ENCODE measurements at regions not wholly inside any gene's neighbourhood (a gene's known extent, or its start where the extent isn't known, plus 50 kb on each side); places are given as distances from the start of the nearest gene placed in this dataset.

GRCh38 chr18:77940566-77940965 lies 690.9 kb downstream of the GALR1 start:
- DNase-seq = no peak

GRCh38 chr18:77944533-77944932 lies 694.9 kb downstream of the GALR1 start:
- DNase-seq = no peak

GRCh38 chr18:77948567-77948966 lies 698.9 kb downstream of the GALR1 start:
- no peak for DNase-seq

GRCh38 chr18:77949355-77949973 lies 699.8 kb downstream of the GALR1 start:
- DNase-seq = no peak

- no peak for DNase-seq
These were observed 709.6 kb downstream of the GALR1 start for GRCh38 chr18:77959248-77959647.

GRCh38 chr18:77960791-77961410 lies 711.3 kb downstream of the GALR1 start:
- no peak for DNase-seq

GRCh38 chr18:77967071-77967470 lies 717.4 kb downstream of the GALR1 start:
- no peak for DNase-seq

GRCh38 chr18:77967791-77968190 lies 718.1 kb downstream of the GALR1 start:
- no peak for DNase-seq

- DNase-seq = no peak
These were observed 720.3 kb downstream of the GALR1 start for GRCh38 chr18:77969972-77970371.

- DNase-seq = no peak
These were observed 721.2 kb downstream of the GALR1 start for GRCh38 chr18:77970814-77971213.

- no peak for DNase-seq
These were observed 724.1 kb downstream of the GALR1 start for GRCh38 chr18:77973745-77974144.

GRCh38 chr18:77974329-77974728 lies 724.7 kb downstream of the GALR1 start:
- DNase-seq = no peak

- DNase-seq = no peak
These were observed 727.7 kb downstream of the GALR1 start for GRCh38 chr18:77977331-77977730.

GRCh38 chr18:77980275-77980674 lies 730.6 kb downstream of the GALR1 start:
- DNase-seq = no peak

- no peak for DNase-seq
These were observed 732.2 kb downstream of the GALR1 start for GRCh38 chr18:77981874-77982273.

GRCh38 chr18:77983270-77983669 lies 733.6 kb downstream of the GALR1 start:
- no peak for DNase-seq

GRCh38 chr18:77984178-77984577 lies 734.5 kb downstream of the GALR1 start:
- no peak for DNase-seq

GRCh38 chr18:77984833-77985232 lies 735.2 kb downstream of the GALR1 start:
- DNase-seq = no peak

GRCh38 chr18:77985526-77986281 lies 736.1 kb downstream of the GALR1 start:
- no peak for DNase-seq

- no peak for DNase-seq
These were observed 740.5 kb downstream of the GALR1 start for GRCh38 chr18:77990131-77990530.

GRCh38 chr18:77990901-77991300 lies 741.3 kb downstream of the GALR1 start:
- no peak for DNase-seq

GRCh38 chr18:77992057-77992456 lies 742.4 kb downstream of the GALR1 start:
- no peak for DNase-seq

- DNase-seq = no peak
These were observed 743.7 kb downstream of the GALR1 start for GRCh38 chr18:77993188-77993981.

All from NCI-H510A (cell line).